Ishikawa (cell line): ENCODE measurements at regions not wholly inside any gene's neighbourhood (a gene's known extent, or its start where the extent isn't known, plus 50 kb on each side); places are given as distances from the start of the nearest gene placed in this dataset.

Source experiments
- CEBPB ChIP-seq: IDR thresholded peaks from 2 replicates; pipeline ENCODE4 v1.6.1; 2012
- EP300 ChIP-seq: IDR thresholded peaks from 2 replicates; pipeline ENCODE4 v1.6.1; 2012; ENCODE audit warnings: borderline replicate concordance
- REST ChIP-seq: IDR thresholded peaks from 2 replicates; pipeline ENCODE4 v1.6.1; 2012; ENCODE audit warnings: low read depth, mild to moderate bottlenecking
- TF ChIP-seq, protein P1 (sequence below): IDR thresholded peaks from 2 replicates; pipeline ENCODE4 v1.6.1; 2012
- TF ChIP-seq, protein P2 (sequence below): IDR thresholded peaks from 2 replicates; pipeline ENCODE4 v1.6.1; 2012

DNA sequence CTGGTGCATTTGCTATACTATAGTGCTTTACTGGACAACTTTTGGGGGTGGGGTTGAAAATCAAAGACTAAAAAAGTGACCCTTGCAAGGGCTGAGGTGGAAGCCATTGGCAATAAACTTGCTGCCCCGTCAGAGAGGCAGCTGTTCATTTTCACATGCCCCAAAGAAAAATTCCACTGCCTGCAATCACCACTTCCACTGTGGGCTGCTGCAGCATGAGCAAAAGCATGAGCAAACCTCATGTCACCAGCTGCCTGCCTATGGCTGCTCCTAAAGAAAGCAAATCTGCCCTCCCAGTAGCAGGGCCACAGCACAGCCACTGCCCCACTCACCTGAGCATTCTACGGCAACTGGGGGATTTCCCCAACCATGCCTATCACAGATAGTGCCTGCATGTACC is 290.0 kb downstream of the PAX1 start:
- no peak for TF ChIP-seq REST
- TF ChIP-seq, protein P1, sequence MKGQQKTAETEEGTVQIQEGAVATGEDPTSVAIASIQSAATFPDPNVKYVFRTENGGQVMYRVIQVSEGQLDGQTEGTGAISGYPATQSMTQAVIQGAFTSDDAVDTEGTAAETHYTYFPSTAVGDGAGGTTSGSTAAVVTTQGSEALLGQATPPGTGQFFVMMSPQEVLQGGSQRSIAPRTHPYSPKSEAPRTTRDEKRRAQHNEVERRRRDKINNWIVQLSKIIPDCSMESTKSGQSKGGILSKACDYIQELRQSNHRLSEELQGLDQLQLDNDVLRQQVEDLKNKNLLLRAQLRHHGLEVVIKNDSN, result no peak
- TF ChIP-seq, protein P2, sequence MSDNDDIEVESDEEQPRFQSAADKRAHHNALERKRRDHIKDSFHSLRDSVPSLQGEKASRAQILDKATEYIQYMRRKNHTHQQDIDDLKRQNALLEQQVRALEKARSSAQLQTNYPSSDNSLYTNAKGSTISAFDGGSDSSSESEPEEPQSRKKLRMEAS, result no peak
- TF ChIP-seq EP300, result no peak
- no peak for TF ChIP-seq CEBPB
